Bronchial epithelial cell (primary cell): ENCODE measurements at regions not wholly inside any gene's neighbourhood (a gene's known extent, or its start where the extent isn't known, plus 50 kb on each side); places are given as distances from the start of the nearest gene placed in this dataset.

Experiments
- DNase-seq: peaks from one replicate; pipeline ENCODE4 v3.0.0-alpha.2; 2010; ENCODE audit warnings: low read depth
- FAIRE-seq: peaks from 2 replicates; lab custom pipeline; 2011; peaks lifted over from hg19 to GRCh38; lab: Jason Lieb, UNC
- H3K27me3 ChIP-seq: 2 replicates; pipeline ENCODE4 v1.5.1; 2011; ENCODE audit warnings: low read length; ENCODE audit not compliant: control insufficient read depth, insufficient read depth
- H3K36me3 ChIP-seq: 2 replicates; pipeline ENCODE4 v1.5.1; 2011; ENCODE audit warnings: low read length; ENCODE audit not compliant: control insufficient read depth, insufficient read depth
- H3K4me3 ChIP-seq: 2 replicates; pipeline ENCODE4 v1.5.1; 2011; ENCODE audit warnings: mild to moderate bottlenecking, low read depth, low read length, control low read depth
- CTCF ChIP-seq: IDR thresholded peaks from 2 replicates; pipeline ENCODE4 v1.5.1; 2011; ENCODE audit warnings: mild to moderate bottlenecking, moderate library complexity, low read length, control low read depth, inconsistent platforms; ENCODE audit not compliant: insufficient read depth, severe bottlenecking

GRCh38 chr4:66863481-66863880 lies 681.8 kb downstream of the CENPC start:
- FAIRE-seq (no peak), DNase-seq (no peak)
- no peak for TF ChIP-seq CTCF
- Histone ChIP-seq H3K4me3 (no peak overlapping the region), H3K36me3 (no peaks in the 10 kb centered on the region), H3K27me3 (no peaks in the 10 kb centered on the region)

GRCh38 chr4:66855956-66856355 lies 689.3 kb downstream of the CENPC start:
- Histone ChIP-seq H3K36me3 (no peaks in the 10 kb centered on the region), H3K4me3 (no peak overlapping the region), H3K27me3 (no peaks in the 10 kb centered on the region)
- FAIRE-seq = no peak
- no peak for TF ChIP-seq CTCF
- peak; percentile 35 for DNase-seq

- H3K36me3 ChIP-seq = no peaks in the 10 kb centered on the region
- no peaks in the 10 kb centered on the region for H3K27me3 ChIP-seq
- DNase-seq (no peak), FAIRE-seq (no peak)
- TF ChIP-seq CTCF = no peak
- H3K4me3 ChIP-seq = no peak overlapping the region
These were observed 691.5 kb downstream of the CENPC start for GRCh38 chr4:66853845-66854244.

- FAIRE-seq (no peak), DNase-seq (no peak)
- H3K27me3 ChIP-seq = no peaks in the 10 kb centered on the region
- H3K4me3 ChIP-seq = no peak overlapping the region
- no peak for TF ChIP-seq CTCF
- no peaks in the 10 kb centered on the region for H3K36me3 ChIP-seq
These were observed 692.5 kb downstream of the CENPC start for GRCh38 chr4:66852843-66853242.

- TF ChIP-seq CTCF = no peak
- FAIRE-seq (no peak), DNase-seq (no peak)
- Histone ChIP-seq H3K4me3 (no peak overlapping the region), H3K36me3 (no peaks in the 10 kb centered on the region), H3K27me3 (no peaks in the 10 kb centered on the region)
These were observed 695.7 kb downstream of the CENPC start for GRCh38 chr4:66849596-66849995.

- FAIRE-seq = no peak
- TF ChIP-seq CTCF = no peak
- no peak overlapping the region for H3K4me3 ChIP-seq
- no peak for DNase-seq
- no peaks in the 10 kb centered on the region for H3K36me3 ChIP-seq
- no peaks in the 10 kb centered on the region for H3K27me3 ChIP-seq
These were observed 702.6 kb downstream of the CENPC start for GRCh38 chr4:66842724-66843088.
